GM12874 (cell line): ENCODE measurements at regions not wholly inside any gene's neighbourhood (a gene's known extent, or its start where the extent isn't known, plus 50 kb on each side); places are given as distances from the start of the nearest gene placed in this dataset.

ENCODE experiments used
- TF ChIP-seq, protein P1 (sequence below): IDR thresholded peaks from 2 replicates; pipeline ENCODE4 v1.5.1; 2011; ENCODE audit warnings: low read depth, mild to moderate bottlenecking, control low read depth, low read length, moderate library complexity; ENCODE audit not compliant: insufficient read depth

DNA sequence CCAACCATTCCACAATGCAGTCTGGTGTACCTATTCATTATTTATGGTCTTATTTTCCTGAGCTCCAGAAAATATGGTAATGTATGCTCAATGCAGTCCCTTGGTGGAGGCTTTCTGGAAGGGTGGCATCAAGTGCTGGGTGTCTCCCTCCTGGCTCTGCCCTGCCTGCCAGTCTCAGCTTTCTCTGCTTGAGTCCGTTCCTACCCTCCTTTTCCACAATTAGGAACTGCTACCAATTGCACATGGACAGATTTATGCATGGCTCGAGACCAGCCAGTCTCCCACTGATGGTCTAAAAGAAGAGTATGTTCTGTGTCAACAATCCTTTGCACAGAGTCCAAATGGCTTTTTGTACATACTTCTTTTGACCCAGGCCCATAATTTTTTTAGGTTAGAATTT, 189.8 kb downstream of the TLE1 start:
- TF ChIP-seq, protein P1, sequence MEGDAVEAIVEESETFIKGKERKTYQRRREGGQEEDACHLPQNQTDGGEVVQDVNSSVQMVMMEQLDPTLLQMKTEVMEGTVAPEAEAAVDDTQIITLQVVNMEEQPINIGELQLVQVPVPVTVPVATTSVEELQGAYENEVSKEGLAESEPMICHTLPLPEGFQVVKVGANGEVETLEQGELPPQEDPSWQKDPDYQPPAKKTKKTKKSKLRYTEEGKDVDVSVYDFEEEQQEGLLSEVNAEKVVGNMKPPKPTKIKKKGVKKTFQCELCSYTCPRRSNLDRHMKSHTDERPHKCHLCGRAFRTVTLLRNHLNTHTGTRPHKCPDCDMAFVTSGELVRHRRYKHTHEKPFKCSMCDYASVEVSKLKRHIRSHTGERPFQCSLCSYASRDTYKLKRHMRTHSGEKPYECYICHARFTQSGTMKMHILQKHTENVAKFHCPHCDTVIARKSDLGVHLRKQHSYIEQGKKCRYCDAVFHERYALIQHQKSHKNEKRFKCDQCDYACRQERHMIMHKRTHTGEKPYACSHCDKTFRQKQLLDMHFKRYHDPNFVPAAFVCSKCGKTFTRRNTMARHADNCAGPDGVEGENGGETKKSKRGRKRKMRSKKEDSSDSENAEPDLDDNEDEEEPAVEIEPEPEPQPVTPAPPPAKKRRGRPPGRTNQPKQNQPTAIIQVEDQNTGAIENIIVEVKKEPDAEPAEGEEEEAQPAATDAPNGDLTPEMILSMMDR, result no peak

DNA sequence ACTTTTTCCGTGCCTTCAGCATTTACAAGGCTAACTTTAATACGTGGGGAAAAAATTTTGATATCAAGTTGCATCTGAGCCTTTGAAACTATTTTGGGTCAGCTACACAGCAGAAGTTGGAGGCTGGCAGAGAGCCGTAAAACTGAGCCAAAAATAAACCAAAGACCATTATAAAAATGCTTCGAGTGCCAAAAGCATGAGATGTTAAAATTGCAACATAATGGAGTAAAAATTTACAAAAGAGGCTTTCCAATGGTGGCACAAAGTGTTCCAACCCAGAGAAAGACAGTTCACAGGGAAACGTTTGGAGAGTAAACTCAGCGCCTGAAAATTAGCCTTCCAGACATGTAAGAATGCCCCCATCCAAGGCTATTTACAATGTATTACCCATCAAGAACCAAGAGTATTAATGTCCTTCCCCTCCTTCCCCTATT, 190.3 kb downstream of the TLE1 start:
- TF ChIP-seq, protein P1, result no peak

DNA sequence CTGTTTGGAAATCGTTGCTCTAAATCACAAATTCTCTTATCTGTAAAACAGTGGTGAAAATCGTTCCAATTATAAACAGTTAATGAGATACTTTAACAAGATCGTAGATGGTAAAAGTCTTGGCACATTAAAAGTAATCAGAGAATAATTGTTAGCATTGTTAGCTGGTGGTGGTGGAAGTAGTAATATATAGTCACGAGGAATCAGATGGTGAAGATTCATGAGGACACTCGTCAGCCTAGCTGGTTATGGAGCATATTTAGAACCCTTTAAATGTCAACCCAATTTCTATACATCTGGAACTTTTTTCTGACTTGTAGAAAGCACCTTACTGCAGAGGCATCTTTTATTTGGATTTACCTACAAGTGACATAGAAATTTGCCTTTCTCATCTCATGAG, 190.8 kb downstream of the TLE1 start:
- TF ChIP-seq, protein P1, result no peak

DNA sequence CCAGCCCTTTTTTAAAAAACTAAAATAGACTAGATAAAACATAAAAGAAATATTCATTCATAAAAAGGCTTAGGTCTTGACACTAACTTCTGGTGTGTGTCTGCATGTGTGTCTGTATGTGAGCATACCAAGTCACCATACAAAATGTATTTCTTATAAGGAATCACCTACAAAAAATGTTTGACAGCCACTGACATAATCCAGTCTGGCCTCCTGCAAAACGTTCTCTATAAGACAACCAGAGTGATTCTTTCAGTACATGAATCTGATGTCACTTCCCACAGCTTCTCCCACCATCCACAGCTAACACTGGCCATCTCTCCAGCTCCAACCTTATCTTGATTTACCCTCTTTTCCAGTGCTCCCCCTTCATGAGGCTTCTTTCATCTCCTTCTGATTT, 192.3 kb downstream of the TLE1 start:
- TF ChIP-seq, protein P1, result no peak

DNA sequence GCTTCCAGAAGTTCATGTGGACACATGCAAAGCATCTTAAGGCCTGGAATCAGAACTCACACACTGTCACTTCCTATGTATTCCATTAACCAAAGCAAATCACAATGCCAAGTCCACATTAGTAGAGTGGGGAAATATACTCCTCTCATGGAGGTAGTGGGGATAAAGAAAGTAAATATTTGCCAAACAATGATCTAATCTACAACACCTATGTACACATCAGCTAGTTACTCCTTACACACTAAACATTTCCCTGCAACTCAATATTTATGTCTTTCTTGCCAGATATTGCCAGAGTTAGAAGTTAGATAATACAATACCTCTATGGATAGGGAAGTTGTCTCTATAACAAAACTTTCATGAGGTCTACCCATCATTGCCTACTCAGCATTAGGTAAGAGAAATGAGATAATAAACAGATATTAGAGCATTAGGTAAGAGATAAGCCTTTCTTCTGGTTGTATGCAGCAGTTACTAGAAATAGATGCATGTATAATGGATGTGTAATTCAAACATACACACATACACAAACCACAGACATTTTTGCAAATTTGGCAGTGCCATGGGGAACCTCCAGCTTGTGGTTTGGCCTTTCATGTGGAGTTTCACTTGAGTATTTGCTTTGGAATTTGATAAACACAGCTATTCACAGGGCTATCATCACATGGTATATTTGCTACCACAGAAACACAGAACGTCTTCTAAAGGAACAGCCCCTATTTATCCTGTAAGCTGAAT, 196.5 kb downstream of the TLE1 start:
- TF ChIP-seq, protein P1, result no peak

DNA sequence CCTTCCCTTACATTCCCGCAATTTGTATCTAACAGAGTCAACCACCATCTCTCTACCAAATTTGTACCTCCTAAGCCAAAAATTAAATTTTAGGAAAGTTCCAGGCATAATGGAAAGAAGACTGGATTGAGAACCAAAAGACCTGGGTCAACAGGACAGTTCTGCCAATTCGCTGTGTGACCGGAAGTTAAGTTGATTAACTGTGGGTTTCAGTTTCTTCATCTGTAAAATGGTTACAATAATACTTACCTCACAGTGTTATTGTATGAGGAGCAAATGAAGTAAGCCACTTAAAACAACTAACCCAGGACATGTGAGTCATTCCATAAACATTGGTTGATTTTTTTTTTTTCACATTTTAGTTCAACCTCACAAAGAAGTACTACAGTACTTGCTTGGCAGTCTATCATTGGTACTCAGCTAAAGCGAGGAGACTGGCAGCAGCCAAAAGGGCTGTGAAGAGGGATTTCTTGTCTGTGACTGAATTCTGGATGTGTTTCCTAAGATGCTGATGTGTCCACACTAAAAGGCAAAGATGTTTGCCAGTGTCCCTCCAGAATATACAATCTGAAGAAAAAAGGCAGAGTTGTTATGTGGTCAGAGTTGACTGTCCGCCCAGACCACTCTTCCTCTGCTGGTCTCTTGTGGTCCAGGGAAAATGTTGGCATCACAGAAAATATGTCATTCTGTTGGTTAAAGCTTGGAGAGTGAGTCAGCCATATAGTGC, 198.6 kb downstream of the TLE1 start:
- TF ChIP-seq, protein P1, result no peak

DNA sequence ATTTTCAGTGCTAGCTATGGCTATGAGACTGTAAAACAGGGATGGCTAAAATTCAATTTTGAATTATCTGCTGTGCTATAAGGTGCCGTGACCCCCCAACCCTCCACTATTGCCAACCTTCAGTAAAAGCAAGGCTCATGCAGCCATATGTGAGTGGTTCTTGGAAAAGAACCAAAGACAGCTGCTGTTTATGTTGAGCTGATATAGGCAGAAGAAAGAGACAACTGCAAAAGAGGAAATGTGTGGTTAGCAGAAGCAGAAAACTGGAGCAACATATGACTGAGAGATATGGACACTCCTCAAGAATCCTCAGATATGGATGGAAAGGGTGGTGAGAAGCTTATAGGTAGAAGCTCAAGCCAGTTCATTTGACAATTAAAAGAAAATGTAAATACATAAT, 200.3 kb downstream of the TLE1 start:
- TF ChIP-seq, protein P1, result no peak
